A549 (cell line): ENCODE measurements at regions not wholly inside any gene's neighbourhood (a gene's known extent, or its start where the extent isn't known, plus 50 kb on each side); places are given as distances from the start of the nearest gene placed in this dataset.

ENCODE experiments used
- BHLHE40 ChIP-seq: IDR thresholded peaks from 2 replicates; pipeline ENCODE4 v1.6.1; 2012; ENCODE audit warnings: low read depth, low read length, inconsistent platforms
- CBX2 ChIP-seq: fragments of 200-600 bp; sonication (generic); IDR thresholded peaks from 2 replicates; pipeline ENCODE4 v1.6.1; 2016; ENCODE audit warnings: low read depth, mild to moderate bottlenecking, borderline replicate concordance
- CHD4 ChIP-seq: fragments of 200-600 bp; sonication (generic); IDR thresholded peaks from 2 replicates; pipeline ENCODE4 v1.6.1; 2016; ENCODE audit warnings: antibody characterized with exemption, mild to moderate bottlenecking, borderline replicate concordance
- ESRRA ChIP-seq: fragments of 150-350 bp; IDR thresholded peaks from 2 replicates; pipeline ENCODE4 v1.6.1; 2014; ENCODE audit warnings: mild to moderate bottlenecking, low read length, borderline replicate concordance
- POLR2A ChIP-seq: IDR thresholded peaks from 2 replicates; pipeline ENCODE4 v1.6.1; 2012; ENCODE audit warnings: mild to moderate bottlenecking, low read length
- TF ChIP-seq, protein P1 (sequence below): fragments of 250-450 bp; sonication (Bioruptor Pico); IDR thresholded peaks from 2 replicates; pipeline ENCODE4 v1.5.0; 2021; ENCODE audit warnings: mild to moderate bottlenecking, moderate library complexity, borderline replicate concordance
- TF ChIP-seq, protein P2 (sequence below): fragments of 200-600 bp; sonication (generic); IDR thresholded peaks from 2 replicates; pipeline ENCODE4 v1.6.1; 2016; ENCODE audit warnings: antibody characterized with exemption, mild to moderate bottlenecking, moderate library complexity
- TF ChIP-seq, protein P3 (sequence below): fragments of >200 bp; sonication (Bioruptor Twin); formaldehyde crosslinking; IDR thresholded peaks from 3 replicates; pipeline ENCODE4 v1.5.1; 2016

DNA sequence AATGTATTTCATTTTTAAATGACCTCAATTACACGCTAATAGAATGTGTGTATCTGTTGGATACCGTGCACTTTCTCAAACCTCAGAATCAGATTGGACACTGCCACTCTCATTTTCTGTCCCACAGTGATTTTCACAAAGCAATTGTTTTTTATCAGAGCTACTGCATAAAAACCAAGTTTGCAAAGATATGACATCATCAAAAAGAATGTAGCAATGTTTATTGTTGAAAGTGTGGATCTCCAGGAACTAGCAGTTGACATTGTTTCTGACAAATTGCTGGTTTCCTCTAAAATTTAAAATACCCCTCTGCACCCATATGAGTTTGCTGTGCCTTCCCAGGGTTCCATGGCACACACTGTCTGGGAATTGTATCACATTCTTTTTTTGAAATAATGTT is 362.7 kb upstream of the DDI1 start:
- TF ChIP-seq, protein P1, sequence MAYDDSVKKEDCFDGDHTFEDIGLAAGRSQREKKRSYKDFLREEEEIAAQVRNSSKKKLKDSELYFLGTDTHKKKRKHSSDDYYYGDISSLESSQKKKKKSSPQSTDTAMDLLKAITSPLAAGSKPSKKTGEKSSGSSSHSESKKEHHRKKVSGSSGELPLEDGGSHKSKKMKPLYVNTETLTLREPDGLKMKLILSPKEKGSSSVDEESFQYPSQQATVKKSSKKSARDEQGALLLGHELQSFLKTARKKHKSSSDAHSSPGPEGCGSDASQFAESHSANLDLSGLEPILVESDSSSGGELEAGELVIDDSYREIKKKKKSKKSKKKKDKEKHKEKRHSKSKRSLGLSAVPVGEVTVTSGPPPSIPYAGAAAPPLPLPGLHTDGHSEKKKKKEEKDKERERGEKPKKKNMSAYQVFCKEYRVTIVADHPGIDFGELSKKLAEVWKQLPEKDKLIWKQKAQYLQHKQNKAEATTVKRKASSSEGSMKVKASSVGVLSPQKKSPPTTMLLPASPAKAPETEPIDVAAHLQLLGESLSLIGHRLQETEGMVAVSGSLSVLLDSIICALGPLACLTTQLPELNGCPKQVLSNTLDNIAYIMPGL (CRISPR knock-in tag), result no peak
- TF ChIP-seq ESRRA (no peak), BHLHE40 (no peak), POLR2A (no peak), CHD4 (no peak), CBX2 (no peak)
- TF ChIP-seq, protein P2, sequence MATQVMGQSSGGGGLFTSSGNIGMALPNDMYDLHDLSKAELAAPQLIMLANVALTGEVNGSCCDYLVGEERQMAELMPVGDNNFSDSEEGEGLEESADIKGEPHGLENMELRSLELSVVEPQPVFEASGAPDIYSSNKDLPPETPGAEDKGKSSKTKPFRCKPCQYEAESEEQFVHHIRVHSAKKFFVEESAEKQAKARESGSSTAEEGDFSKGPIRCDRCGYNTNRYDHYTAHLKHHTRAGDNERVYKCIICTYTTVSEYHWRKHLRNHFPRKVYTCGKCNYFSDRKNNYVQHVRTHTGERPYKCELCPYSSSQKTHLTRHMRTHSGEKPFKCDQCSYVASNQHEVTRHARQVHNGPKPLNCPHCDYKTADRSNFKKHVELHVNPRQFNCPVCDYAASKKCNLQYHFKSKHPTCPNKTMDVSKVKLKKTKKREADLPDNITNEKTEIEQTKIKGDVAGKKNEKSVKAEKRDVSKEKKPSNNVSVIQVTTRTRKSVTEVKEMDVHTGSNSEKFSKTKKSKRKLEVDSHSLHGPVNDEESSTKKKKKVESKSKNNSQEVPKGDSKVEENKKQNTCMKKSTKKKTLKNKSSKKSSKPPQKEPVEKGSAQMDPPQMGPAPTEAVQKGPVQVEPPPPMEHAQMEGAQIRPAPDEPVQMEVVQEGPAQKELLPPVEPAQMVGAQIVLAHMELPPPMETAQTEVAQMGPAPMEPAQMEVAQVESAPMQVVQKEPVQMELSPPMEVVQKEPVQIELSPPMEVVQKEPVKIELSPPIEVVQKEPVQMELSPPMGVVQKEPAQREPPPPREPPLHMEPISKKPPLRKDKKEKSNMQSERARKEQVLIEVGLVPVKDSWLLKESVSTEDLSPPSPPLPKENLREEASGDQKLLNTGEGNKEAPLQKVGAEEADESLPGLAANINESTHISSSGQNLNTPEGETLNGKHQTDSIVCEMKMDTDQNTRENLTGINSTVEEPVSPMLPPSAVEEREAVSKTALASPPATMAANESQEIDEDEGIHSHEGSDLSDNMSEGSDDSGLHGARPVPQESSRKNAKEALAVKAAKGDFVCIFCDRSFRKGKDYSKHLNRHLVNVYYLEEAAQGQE, result no peak
- TF ChIP-seq, protein P3, sequence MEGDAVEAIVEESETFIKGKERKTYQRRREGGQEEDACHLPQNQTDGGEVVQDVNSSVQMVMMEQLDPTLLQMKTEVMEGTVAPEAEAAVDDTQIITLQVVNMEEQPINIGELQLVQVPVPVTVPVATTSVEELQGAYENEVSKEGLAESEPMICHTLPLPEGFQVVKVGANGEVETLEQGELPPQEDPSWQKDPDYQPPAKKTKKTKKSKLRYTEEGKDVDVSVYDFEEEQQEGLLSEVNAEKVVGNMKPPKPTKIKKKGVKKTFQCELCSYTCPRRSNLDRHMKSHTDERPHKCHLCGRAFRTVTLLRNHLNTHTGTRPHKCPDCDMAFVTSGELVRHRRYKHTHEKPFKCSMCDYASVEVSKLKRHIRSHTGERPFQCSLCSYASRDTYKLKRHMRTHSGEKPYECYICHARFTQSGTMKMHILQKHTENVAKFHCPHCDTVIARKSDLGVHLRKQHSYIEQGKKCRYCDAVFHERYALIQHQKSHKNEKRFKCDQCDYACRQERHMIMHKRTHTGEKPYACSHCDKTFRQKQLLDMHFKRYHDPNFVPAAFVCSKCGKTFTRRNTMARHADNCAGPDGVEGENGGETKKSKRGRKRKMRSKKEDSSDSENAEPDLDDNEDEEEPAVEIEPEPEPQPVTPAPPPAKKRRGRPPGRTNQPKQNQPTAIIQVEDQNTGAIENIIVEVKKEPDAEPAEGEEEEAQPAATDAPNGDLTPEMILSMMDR, result no peak
